Kidney (tissue), 13 donors: ENCODE measurements at regions not wholly inside any gene's neighbourhood (a gene's known extent, or its start where the extent isn't known, plus 50 kb on each side); places are given as distances from the start of the nearest gene placed in this dataset.

Experiments
- DNase-seq, 5 donors: peaks; one replicate each; pipeline ENCODE4 v3.0.0-alpha.2; 2013 to 2020
- FAIRE-seq: peaks from 2 replicates; lab custom pipeline; 2012; peaks lifted over from hg19 to GRCh38; lab: Jason Lieb, UNC
- H3K27ac ChIP-seq, 2 donors: one replicate each; pipeline ENCODE4 v1.7.0; 2013; ENCODE audit warnings: low read depth in 2 of 2, low read length in 2 of 2, inconsistent platforms in 1 of 2
- H3K27me3 ChIP-seq: one replicate; pipeline ENCODE4 v1.7.1; 2013; ENCODE audit warnings: low read length, inconsistent platforms; ENCODE audit not compliant: control insufficient read depth, insufficient read depth
- H3K36me3 ChIP-seq, 3 donors: one replicate each; pipeline versions ENCODE4 v1.7.0 to v1.7.1; 2013; ENCODE audit warnings: low read length in 3 of 3, control low read depth in 1 of 3, inconsistent platforms in 1 of 3; ENCODE audit not compliant: insufficient read depth in 3 of 3, control insufficient read depth in 2 of 3
- H3K4me1 ChIP-seq, 3 donors: one replicate each; pipeline versions ENCODE4 v1.7.0 to v1.7.1; 2013; ENCODE audit warnings: low read length in 3 of 3, inconsistent platforms in 1 of 3, low read depth in 1 of 3; ENCODE audit not compliant: control insufficient read depth in 2 of 3, insufficient read depth in 2 of 3
- H3K4me3 ChIP-seq, 3 donors: one replicate each; pipeline versions ENCODE4 v1.7.0 to v1.8.1; 2013; ENCODE audit warnings: low read length in 3 of 3, control low read depth in 1 of 3, inconsistent platforms in 1 of 3
- H3K9ac ChIP-seq, 3 donors: one replicate each; pipeline versions ENCODE4 v1.7.0 to v1.7.1; 2013; ENCODE audit warnings: low read length in 3 of 3, control low read depth in 1 of 3, inconsistent platforms in 1 of 3
- H3K9me3 ChIP-seq, 3 donors: one replicate each; pipeline versions ENCODE4 v1.7.0 to v1.7.1; 2013; ENCODE audit warnings: low read length in 3 of 3, control low read depth in 1 of 3, inconsistent platforms in 1 of 3; ENCODE audit not compliant: control insufficient read depth in 2 of 3, insufficient read depth in 1 of 3
- CTCF ChIP-seq: IDR thresholded peaks from 3 replicates; pipeline ENCODE4 v1.5.1; 2012; ENCODE audit warnings: mild to moderate bottlenecking, moderate library complexity, borderline replicate concordance; ENCODE audit not compliant: insufficient read depth; ENCODE audit errors: extremely low read depth
- intact Hi-C: fragments of 100-400 bp; cut with DNase I; formaldehyde crosslinking; loops from one replicate; pipeline ENCODE4 v1.11.1; 2022
- donor health status: control.
- donor health status: control.
- donor health status: control.
- donor health status: control.
- donor health status: control.
- donor health status: DM: yes; HTN: yes; CAD: no.
- donor health status: Normal renal cell carcinoma (clear cell type).

- no peak for TF ChIP-seq CTCF
- intact Hi-C loops, result no loop called here
- Histone ChIP-seq H3K4me3 (no peak overlapping the region), H3K9ac (no peak overlapping the region), H3K27ac (no peak overlapping the region), H3K36me3 (no peaks in the 10 kb centered on the region), H3K4me1 (no peaks in the 10 kb centered on the region), H3K9me3 (no peaks in the 10 kb centered on the region), H3K27me3 (no peaks in the 10 kb centered on the region)
- peak in 1 of 5 donors; percentile 25 for DNase-seq
- FAIRE-seq, result no peak
Measured at GRCh38 chr16:79452671-79453070, 147.9 kb downstream of the MAF start.

DNA sequence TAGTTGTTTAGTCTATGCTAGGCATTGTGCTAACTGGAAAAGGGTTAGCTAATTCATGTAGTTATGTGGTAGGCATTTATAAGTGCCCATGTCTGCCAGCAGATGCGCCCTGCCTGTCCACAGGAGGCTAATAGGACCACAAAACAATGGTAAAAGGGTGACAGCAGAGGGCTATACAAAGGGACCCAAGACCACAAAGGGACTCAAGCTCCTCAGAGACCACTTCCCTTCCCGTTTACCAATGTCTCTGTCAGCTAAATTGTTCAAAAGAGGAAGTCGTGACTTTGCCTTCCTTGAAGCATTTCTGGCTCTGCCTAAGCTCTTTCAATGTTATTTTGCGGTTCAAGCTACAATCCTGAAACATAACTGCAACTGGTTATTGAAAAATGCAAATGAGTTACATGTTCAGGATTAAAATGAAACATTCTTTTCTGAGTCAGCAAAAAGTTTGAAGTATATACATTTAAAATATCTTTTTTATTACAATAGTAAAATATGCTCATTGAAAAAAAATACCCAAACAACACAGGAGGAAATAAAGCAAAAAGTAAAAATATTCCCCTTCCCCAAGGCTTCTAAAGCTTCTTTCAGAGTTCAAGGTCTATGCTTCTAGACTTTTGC is 149.2 kb downstream of the MAF start:
- Histone ChIP-seq H3K27ac (no peak overlapping the region), H3K9ac (no peak overlapping the region), H3K27me3 (no peaks in the 10 kb centered on the region), H3K9me3 (no peaks in the 10 kb centered on the region), H3K36me3 (no peaks in the 10 kb centered on the region), H3K4me3 (no peak overlapping the region), H3K4me1 (no peaks in the 10 kb centered on the region)
- DNase-seq, result peak in 1 of 5 donors; percentile 16
- FAIRE-seq, result no peak
- intact Hi-C loops, result no loop called here
- no peak for TF ChIP-seq CTCF

DNA sequence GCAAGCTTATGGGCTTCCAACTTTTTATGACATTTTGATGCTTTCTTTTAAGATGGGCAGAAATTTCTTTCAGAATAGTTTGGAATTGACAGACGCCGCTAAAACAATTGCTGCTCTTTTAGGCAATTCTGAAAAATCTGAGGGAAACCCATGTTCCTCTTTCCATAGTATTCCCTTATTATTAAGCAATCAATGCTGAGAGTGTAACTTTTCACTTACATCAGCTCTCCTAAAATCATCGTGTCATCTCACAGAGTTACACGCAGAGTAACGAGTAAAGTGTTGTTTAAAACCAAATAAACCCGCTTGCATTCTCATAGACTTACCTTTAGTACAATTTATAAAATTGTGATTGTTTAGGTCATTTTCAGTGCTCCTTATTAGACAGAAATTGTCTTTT is 150.6 kb downstream of the MAF start:
- no peak overlapping the region for H3K9ac ChIP-seq
- no peaks in the 10 kb centered on the region for H3K27me3 ChIP-seq
- no peaks in the 10 kb centered on the region for H3K9me3 ChIP-seq
- no peak overlapping the region for H3K4me3 ChIP-seq
- FAIRE-seq, result no peak
- no peak for DNase-seq
- intact Hi-C loops, result no loop called here
- H3K4me1 ChIP-seq, result no peaks in the 10 kb centered on the region
- H3K27ac ChIP-seq, result no peak overlapping the region
- TF ChIP-seq CTCF, result no peak
- H3K36me3 ChIP-seq, result no peaks in the 10 kb centered on the region

DNA sequence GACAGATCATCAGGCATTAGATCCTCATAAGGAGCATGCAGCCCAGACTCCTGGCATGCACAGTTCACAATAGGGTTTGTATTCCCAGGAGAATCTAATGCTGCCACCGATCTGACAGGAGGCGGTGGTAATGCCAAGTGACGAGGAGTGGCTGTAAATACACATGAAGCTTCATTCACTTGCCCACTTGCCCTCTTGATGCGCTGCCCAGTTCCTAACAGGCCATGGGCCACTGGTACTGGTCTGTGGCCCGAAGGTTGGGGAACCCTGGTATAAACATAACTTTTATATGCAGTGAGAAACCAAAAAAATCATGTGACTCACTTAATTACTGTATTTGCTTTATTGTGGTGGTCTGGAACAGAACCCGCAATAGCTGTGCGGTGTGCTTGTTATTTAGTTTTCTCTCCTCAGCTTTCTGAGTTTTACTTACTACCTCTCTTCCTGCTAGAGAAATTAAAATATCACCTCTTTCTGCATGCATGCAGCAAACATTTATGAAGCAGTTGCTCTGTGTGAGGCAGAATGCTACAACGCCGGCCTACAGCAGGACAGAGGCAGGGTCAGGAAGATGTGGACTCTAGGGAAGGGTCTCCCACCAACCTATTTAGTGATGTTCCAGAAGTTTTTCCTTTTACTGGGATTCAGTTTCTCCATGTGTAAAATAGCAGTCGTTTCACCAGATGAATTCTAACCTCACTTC is 151.3 kb downstream of the MAF start:
- H3K27me3 ChIP-seq, result no peaks in the 10 kb centered on the region
- intact Hi-C loops, result no loop called here
- no peak for DNase-seq

More for the DNA sequence above, 151.3 kb downstream of the MAF start:
- Histone ChIP-seq H3K36me3 (no peaks in the 10 kb centered on the region), H3K9me3 (no peaks in the 10 kb centered on the region), H3K9ac (no peak overlapping the region), H3K27ac (no peak overlapping the region), H3K4me1 (no peaks in the 10 kb centered on the region), H3K4me3 (no peak overlapping the region)
- no peak for FAIRE-seq
- TF ChIP-seq CTCF, result no peak
